T-cell (primary cell): ENCODE measurements at regions not wholly inside any gene's neighbourhood (a gene's known extent, or its start where the extent isn't known, plus 50 kb on each side); places are given as distances from the start of the nearest gene placed in this dataset.

Experiments
- ATAC-seq, 4 experiments: fragments of 200-7000 bp in 3 of 4; fragments of 150-1000 bp in 1 of 4; cut with Tn5 transposase; replicated peaks in 1 of 4; 1 replicate in 3 of 4; 2 replicates in 1 of 4; pipeline ENCODE4 v1.10.0; 2021; ENCODE audit warnings: moderate library complexity in 3 of 4, mild to moderate bottlenecking in 2 of 4, moderate number of reproducible peaks in 1 of 4
- CTCF ChIA-PET, 2 donors: fragments of 300-600 bp; sonication (Branson Sonifier 250); formaldehyde crosslinking; loops; one replicate each; lab custom pipeline; 2022; ENCODE audit warnings: antibody characterized with exemption in 2 of 2; lab: Charles Lee
- POLR2A ChIA-PET, 2 donors: fragments of 300-600 bp; sonication (Branson Sonifier 250); formaldehyde crosslinking; loops; one replicate each; lab custom pipeline; 2022; ENCODE audit warnings: antibody characterized with exemption in 2 of 2; lab: Charles Lee
- DNase-seq, 35 experiments: peaks; one replicate each; pipeline versions ENCODE4 v3.0.0 to v3.0.0-alpha.2; 2013 to 2023
- H3K27ac ChIP-seq: one replicate; pipeline ENCODE4 v1.5.1; 2013; ENCODE audit warnings: low read length
- H3K27me3 ChIP-seq, 2 experiments: replicated peaks in 1 of 2; 1 replicate in 1 of 2; 2 replicates in 1 of 2; pipeline versions ENCODE4 v1.6.1 to v1.7.0; 2013; ENCODE audit warnings: low read length in 1 of 2, mixed read lengths in 1 of 2; ENCODE audit not compliant: control insufficient read depth in 2 of 2, insufficient read depth in 2 of 2; ENCODE audit errors: extremely low read depth in 1 of 2
- H3K36me3 ChIP-seq, 2 donors: 1 replicate in 1 of 2; 2 replicates in 1 of 2; pipeline versions ENCODE4 v1.6.1 to v1.7.0; 2013; ENCODE audit warnings: low read length in 1 of 2; ENCODE audit not compliant: control insufficient read depth in 2 of 2, insufficient read depth in 1 of 2; ENCODE audit errors: extremely low read depth in 1 of 2
- H3K4me1 ChIP-seq, 2 experiments: 1 replicate in 1 of 2; 2 replicates in 1 of 2; pipeline versions ENCODE4 v1.6.1 to v1.7.0; 2013; ENCODE audit warnings: low read length in 2 of 2, mixed read lengths in 1 of 2; ENCODE audit not compliant: insufficient read depth in 2 of 2, control insufficient read depth in 1 of 2; ENCODE audit errors: extremely low read depth in 1 of 2
- H3K4me3 ChIP-seq, 2 donors: 1 replicate in 1 of 2; 2 replicates in 1 of 2; pipeline versions ENCODE4 v1.5.1 to v1.7.0; 2013; ENCODE audit warnings: mild to moderate bottlenecking in 2 of 2, low read length in 1 of 2, moderate library complexity in 1 of 2; ENCODE audit not compliant: control insufficient read depth in 1 of 2; ENCODE audit errors: extremely low read depth in 1 of 2
- H3K9me3 ChIP-seq: 2 replicates; pipeline ENCODE4 v1.7.0; 2013
- H3K27ac Mint-ChIP-seq, 2 donors: one replicate each; pipeline ENCODE4 v1.8.0; 2020 to 2021; ENCODE audit warnings: mild to moderate bottlenecking in 2 of 2, mixed read lengths in 2 of 2
- H3K27me3 Mint-ChIP-seq, 2 donors: one replicate each; pipeline ENCODE4 v1.8.0; 2021 to 2022; ENCODE audit warnings: mixed read lengths in 2 of 2
- H3K36me3 Mint-ChIP-seq: one replicate; pipeline ENCODE4 v1.8.0; 2021; ENCODE audit warnings: mixed read lengths
- H3K4me1 Mint-ChIP-seq, 3 donors: one replicate each; pipeline ENCODE4 v1.8.0; 2020 to 2022; ENCODE audit warnings: mixed read lengths in 3 of 3, mild to moderate bottlenecking in 1 of 3
- H3K4me3 Mint-ChIP-seq, 3 donors: one replicate each; pipeline ENCODE4 v1.8.0; 2020 to 2022; ENCODE audit warnings: mild to moderate bottlenecking in 3 of 3, mixed read lengths in 3 of 3, moderate library complexity in 3 of 3
- H3K9me3 Mint-ChIP-seq, 3 donors: one replicate each; pipeline ENCODE4 v1.8.0; 2020 to 2022; ENCODE audit warnings: mixed read lengths in 3 of 3
- WGBS: methylation state at CpG from one replicate; pipeline ENCODE4 v1.1.5; 2013; ENCODE audit warnings: missing lambda C conversion rate; ENCODE audit not compliant: insufficient coverage; 5-methylcytosine and 5-hydroxymethylcytosine counted together

DNA sequence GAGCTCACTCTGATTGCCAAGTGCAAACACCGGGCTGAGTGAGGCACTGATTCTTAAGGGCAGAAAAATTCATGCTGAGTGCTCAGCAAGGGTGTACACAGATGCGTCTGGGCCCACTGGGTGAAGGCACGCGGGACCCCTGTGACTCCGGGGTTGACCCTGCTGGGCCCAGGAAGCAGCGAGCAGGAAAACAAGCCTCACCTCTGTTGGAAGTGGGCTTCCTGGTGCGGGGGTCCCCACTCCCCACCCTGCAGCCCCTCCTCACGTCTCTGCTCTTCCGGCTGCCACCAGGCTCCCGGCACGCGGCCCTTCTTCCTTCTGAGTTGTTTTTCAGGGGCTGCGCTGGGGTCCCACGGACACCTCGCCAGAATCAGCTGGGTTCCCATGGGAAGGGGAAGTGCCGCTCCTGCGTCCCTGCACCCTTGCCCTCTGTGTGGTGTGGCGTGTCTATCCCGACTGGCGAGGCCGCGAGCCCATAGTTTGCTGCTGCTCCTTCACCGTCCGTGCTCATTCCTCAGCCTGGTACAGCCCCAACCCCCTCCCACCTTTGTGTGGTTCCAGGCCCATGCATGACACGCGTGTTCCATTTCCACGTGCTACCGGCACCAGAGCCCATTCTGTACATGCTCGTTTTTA is 80.6 kb upstream of the BHLHE23 start:
- H3K4me1 ChIP-seq = no peaks in the 10 kb centered on the region
- no peak for ATAC-seq
- CTCF ChIA-PET = no interaction called here

DNA sequence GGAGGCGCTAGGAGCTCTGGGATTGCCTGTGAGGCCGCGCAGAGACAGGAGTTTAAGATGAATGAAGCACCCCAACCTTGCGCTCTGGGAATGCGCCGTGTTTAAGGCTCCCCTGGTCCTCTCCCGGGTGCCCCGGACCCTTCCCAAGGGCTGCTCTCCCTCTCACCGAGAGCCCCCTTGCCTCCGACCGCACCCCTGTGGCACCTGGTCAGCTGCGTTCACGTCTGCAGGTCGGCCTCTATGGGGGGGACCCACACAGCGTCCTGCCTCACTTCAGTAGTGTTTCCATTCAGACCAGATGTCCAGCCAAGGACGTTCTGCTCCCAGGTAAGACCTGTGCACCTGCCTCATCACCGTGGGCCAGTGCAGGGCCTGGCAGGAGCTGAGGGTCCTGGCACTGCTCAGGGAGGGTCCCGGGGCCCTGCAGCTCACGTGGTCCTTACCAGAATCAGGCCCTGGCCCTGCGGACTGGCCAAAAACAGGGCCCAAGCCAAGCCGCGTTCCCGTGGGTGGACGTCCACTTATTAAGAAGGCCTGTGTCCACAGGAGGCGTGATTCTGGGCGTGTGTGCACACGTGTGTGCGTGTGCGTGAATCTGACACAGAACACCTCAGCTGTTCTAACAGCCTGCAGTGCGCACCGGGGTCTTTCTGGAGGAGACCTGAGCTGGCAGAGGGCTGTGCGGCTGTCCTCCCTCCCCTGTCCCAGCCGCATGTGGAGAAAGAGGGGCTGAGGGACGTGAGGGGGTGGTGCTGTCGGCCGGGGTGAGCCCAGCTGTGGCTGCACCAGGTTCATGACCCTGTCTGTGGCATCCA is 79.9 kb upstream of the BHLHE23 start:
- H3K27ac Mint-ChIP-seq = no peak overlapping the region
- no peak overlapping the region for H3K4me3 ChIP-seq
- ChIA-PET POLR2A (no interaction called here), CTCF (no interaction called here)
- H3K36me3 ChIP-seq = no peaks in the 10 kb centered on the region
- H3K4me3 Mint-ChIP-seq = no peak overlapping the region
- H3K36me3 Mint-ChIP-seq = no peaks in the 10 kb centered on the region
- H3K9me3 ChIP-seq = no peaks in the 10 kb centered on the region
- no peak for DNase-seq
- H3K27ac ChIP-seq = no peak overlapping the region
- H3K27me3 Mint-ChIP-seq = peaks cover 22 to 49% of the 10 kb centered on the region in 2 donors
- peaks cover 0 to 4% (median 0%) of the 10 kb centered on the region in 3 donors for H3K4me1 Mint-ChIP-seq
- no peaks in the 10 kb centered on the region for H3K9me3 Mint-ChIP-seq
- WGBS = 79% methylated on average over 34 of the region's 36 CpGs
- no peaks in the 10 kb centered on the region for H3K4me1 ChIP-seq
- ATAC-seq = no peak
- H3K27me3 ChIP-seq = peaks cover 0 to 80% of the 10 kb centered on the region in 2 experiments

More for the DNA sequence above, 80.6 kb upstream of the BHLHE23 start:
- no peaks in the 10 kb centered on the region for H3K9me3 Mint-ChIP-seq
- no peaks in the 10 kb centered on the region for H3K36me3 Mint-ChIP-seq
- Histone ChIP-seq H3K36me3 (no peaks in the 10 kb centered on the region), H3K27me3 (peaks cover 0 to 80% of the 10 kb centered on the region in 2 experiments), H3K27ac (no peak overlapping the region), H3K9me3 (no peaks in the 10 kb centered on the region), H3K4me3 (no peak overlapping the region)
- DNase-seq = peak in 3 of 35 experiments; percentile 1 to 7 (median 6)
- no peak overlapping the region for H3K4me3 Mint-ChIP-seq
- whole genome bisulfite sequencing = 75% methylated on average over 24 of the region's 29 CpGs
- no peak overlapping the region for H3K27ac Mint-ChIP-seq
- H3K27me3 Mint-ChIP-seq = peaks cover 17 to 44% of the 10 kb centered on the region in 2 donors
- peaks cover 0 to 4% (median 0%) of the 10 kb centered on the region in 3 donors for H3K4me1 Mint-ChIP-seq
- POLR2A ChIA-PET = no interaction called here

DNA sequence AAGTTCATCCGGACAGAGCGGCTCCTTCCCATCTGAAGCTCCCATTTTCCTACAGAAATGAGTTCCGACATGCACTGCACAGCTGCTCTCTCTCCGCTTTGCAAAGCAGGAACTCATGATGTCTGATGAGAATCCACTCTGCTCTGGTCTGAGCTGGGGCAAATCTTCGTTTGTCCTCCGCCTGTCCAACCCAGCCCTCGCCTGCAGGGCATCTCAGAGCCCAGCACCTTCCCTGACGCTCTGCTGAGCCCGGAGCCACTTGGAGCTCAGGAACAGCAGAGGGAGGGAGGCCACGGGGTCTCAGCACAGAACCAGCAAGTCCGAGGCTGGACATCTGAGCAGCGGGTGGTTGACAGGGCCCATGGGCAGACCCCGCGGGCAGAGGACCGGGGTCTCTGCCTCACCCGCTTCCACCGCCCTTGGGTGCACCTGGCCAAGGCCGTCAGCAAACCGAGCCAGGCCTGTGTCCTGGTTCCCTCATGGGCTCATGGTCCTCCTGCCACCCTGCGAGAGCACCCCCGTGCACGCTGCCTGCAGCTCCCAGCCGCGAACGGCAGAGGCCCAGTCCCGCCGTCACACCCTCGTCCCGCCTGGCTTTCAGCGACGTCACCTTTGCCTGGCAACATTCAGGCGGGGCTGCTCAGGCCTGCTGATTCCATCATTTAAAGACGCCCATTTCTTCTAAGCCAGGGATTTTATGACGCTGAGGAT is 78.5 kb upstream of the BHLHE23 start:
- Mint-ChIP-seq H3K36me3 (no peaks in the 10 kb centered on the region), H3K27ac (no peak overlapping the region), H3K4me1 (no peaks in the 10 kb centered on the region), H3K27me3 (peaks cover 21 to 56% of the 10 kb centered on the region in 2 donors), H3K9me3 (no peaks in the 10 kb centered on the region), H3K4me3 (no peak overlapping the region)
- no peak for ATAC-seq
- H3K4me3 ChIP-seq = no peak overlapping the region
- DNase-seq = peak in 1 of 35 experiments; percentile 2
- POLR2A ChIA-PET = no interaction called here
- H3K9me3 ChIP-seq = no peaks in the 10 kb centered on the region
- H3K27me3 ChIP-seq = peaks cover 0 to 82% of the 10 kb centered on the region in 2 experiments
- 69% methylated on average over 28 of the region's 34 CpGs for WGBS
- H3K27ac ChIP-seq = no peak overlapping the region
- no peaks in the 10 kb centered on the region for H3K36me3 ChIP-seq
- no peaks in the 10 kb centered on the region for H3K4me1 ChIP-seq
- CTCF ChIA-PET = no interaction called here

DNA sequence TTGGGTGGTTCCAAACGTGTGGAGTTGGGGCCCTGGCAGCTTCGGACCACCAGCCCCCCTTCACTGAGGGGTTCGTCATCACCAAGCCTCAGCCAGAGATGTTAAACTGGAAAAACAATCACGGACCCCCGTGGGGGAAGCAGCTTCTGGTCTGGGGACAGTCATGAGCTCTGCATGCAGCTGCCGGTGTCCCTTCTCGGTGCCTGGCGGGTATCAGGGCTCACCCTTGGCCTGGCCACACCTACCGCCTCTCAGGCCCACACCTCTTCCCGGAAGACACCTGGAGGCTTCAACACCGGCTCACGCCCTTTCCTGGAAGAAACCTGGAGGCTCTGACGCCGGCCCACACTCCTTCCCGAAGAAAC is 77.8 kb upstream of the BHLHE23 start:
- H3K27me3 ChIP-seq = peaks cover 0 to 81% of the 10 kb centered on the region in 2 experiments
- no peaks in the 10 kb centered on the region for H3K4me1 ChIP-seq
- WGBS = 67% methylated on average over 9 of the region's 15 CpGs
- H3K27me3 Mint-ChIP-seq = peaks cover 25 to 61% of the 10 kb centered on the region in 2 donors
- peaks cover 0 to 4% (median 2%) of the 10 kb centered on the region in 3 donors for H3K9me3 Mint-ChIP-seq
- H3K4me3 ChIP-seq = no peak overlapping the region
- H3K4me3 Mint-ChIP-seq = no peak overlapping the region
- no peaks in the 10 kb centered on the region for H3K36me3 ChIP-seq
- H3K27ac Mint-ChIP-seq = no peak overlapping the region
- CTCF ChIA-PET = no interaction called here
- no peaks in the 10 kb centered on the region for H3K36me3 Mint-ChIP-seq
- POLR2A ChIA-PET = no interaction called here
- H3K4me1 Mint-ChIP-seq = no peaks in the 10 kb centered on the region
- no peak for ATAC-seq
- H3K9me3 ChIP-seq = no peaks in the 10 kb centered on the region
- DNase-seq = peak in 1 of 35 experiments; percentile 1
- no peak overlapping the region for H3K27ac ChIP-seq

DNA sequence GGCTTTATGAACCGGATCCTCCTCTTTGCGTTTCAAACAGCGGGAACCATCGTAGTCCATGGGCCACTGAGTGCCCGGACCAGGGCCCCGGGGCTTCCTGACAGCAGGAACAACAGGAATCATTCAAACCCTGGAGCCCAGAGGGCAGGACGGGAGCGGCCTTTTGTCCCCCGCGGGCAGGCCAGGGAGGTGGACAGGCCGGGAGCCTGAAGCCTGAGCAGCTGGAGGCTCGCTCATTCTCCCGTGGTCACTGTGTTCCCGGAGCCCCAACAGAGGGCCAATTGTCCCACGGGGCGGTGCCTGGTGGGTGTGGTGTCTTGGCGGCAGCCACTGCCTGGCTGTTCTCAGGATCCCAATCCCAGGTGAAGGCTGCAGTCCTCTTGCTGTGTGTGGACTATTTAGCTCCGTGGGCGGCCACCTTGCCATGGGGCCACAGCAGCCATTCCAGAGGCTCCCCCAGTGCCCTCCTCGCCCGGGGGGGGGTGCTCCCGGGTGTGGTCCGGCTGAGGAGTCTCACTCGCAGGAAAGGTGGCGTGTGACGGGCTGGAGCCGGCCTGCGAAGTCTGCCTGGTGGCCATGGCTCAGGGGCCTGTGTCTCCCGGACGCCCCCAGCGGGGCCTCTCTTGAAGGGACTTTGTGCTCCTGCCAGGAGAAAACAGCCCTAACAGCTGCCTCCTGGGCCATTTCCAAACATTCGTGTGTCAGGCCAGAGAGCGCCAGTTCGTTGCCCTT is 77.2 kb upstream of the BHLHE23 start:
- no peaks in the 10 kb centered on the region for H3K4me1 ChIP-seq
- CTCF ChIA-PET = no interaction called here
- ATAC-seq (no peak), DNase-seq (no peak)
- Mint-ChIP-seq H3K9me3 (peaks cover 0 to 9% (median 7%) of the 10 kb centered on the region in 3 donors), H3K4me3 (no peak overlapping the region), H3K27ac (no peak overlapping the region), H3K36me3 (no peaks in the 10 kb centered on the region), H3K27me3 (peaks cover 26 to 56% of the 10 kb centered on the region in 2 donors), H3K4me1 (no peaks in the 10 kb centered on the region)
- H3K27me3 ChIP-seq = peaks cover 0 to 78% of the 10 kb centered on the region in 2 experiments
- H3K36me3 ChIP-seq = no peaks in the 10 kb centered on the region
- no peak overlapping the region for H3K4me3 ChIP-seq
- POLR2A ChIA-PET = no interaction called here
- no peaks in the 10 kb centered on the region for H3K9me3 ChIP-seq
- 84% methylated on average over 29 of the region's 34 CpGs for WGBS
- H3K27ac ChIP-seq = no peak overlapping the region
